ENCODE measurements at regions not wholly inside any gene's neighbourhood (a gene's known extent, or its start where the extent isn't known, plus 50 kb on each side); places are given as distances from the start of the nearest gene placed in this dataset.

DNA sequence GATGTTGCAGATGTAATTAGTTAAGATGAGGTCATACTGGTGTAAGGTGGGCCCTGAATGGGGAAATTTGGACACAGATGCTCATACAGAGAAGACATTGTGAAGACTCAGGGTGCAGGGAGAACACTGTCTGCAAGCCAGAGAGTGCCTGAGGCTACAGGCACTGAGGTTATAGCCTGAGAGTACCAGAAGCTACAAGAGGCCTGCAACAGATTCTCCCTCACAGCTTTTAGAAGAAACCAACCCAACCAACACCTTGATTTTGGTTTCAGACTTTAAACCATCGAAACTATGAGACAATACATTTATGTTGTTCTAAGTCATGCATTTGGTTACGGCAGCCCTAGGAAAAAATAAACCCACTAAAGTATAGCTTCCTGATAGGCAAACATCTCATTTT, 321.7 kb upstream of the USP25 start:
- TF ChIP-seq, protein P1, sequence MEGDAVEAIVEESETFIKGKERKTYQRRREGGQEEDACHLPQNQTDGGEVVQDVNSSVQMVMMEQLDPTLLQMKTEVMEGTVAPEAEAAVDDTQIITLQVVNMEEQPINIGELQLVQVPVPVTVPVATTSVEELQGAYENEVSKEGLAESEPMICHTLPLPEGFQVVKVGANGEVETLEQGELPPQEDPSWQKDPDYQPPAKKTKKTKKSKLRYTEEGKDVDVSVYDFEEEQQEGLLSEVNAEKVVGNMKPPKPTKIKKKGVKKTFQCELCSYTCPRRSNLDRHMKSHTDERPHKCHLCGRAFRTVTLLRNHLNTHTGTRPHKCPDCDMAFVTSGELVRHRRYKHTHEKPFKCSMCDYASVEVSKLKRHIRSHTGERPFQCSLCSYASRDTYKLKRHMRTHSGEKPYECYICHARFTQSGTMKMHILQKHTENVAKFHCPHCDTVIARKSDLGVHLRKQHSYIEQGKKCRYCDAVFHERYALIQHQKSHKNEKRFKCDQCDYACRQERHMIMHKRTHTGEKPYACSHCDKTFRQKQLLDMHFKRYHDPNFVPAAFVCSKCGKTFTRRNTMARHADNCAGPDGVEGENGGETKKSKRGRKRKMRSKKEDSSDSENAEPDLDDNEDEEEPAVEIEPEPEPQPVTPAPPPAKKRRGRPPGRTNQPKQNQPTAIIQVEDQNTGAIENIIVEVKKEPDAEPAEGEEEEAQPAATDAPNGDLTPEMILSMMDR (IDR thresholded peaks at IDR 0.05 in 2 of 3, conservative IDR thresholded peaks at IDR 0.05 in 1 of 3; ENCODE audit: control insufficient read depth in 2 of 3, extremely low read depth in 1 of 3, insufficient read depth in 1 of 3, low read depth in 3 of 3, low read length in 3 of 3), result no peak
- TF ChIP-seq, protein P2, sequence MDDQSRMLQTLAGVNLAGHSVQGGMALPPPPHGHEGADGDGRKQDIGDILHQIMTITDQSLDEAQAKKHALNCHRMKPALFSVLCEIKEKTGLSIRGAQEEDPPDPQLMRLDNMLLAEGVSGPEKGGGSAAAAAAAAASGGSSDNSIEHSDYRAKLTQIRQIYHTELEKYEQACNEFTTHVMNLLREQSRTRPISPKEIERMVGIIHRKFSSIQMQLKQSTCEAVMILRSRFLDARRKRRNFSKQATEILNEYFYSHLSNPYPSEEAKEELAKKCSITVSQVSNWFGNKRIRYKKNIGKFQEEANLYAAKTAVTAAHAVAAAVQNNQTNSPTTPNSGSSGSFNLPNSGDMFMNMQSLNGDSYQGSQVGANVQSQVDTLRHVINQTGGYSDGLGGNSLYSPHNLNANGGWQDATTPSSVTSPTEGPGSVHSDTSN (IDR thresholded peaks at IDR 0.05; ENCODE audit: insufficient replicate concordance, low read depth, low read length), result no peak
- TF ChIP-seq NR2F1 (conservative IDR thresholded peaks at IDR 0.05), result no peak
